ENCODE measurements at regions not wholly inside any gene's neighbourhood (a gene's known extent, or its start where the extent isn't known, plus 50 kb on each side); places are given as distances from the start of the nearest gene placed in this dataset.

DNA sequence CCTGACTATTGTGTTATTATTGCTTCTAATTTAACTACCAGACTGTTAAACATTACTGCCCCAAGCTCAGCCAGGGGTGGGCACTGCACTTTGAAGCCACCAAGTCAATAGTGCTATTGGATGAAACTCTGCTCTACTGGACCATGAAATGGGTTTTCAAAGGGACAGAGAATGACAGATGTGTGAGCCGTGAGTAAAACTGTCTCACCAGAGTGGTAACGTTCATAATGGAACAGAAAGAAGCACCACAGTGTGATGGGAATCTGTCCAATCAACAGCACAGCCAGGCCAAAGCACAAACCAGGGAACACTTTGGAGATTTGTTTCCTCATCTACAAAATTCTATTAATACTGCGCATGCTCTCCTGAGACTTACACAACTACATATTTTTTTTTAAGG lies 171.8 kb upstream of the LPP start:
- TF ChIP-seq, protein P1, sequence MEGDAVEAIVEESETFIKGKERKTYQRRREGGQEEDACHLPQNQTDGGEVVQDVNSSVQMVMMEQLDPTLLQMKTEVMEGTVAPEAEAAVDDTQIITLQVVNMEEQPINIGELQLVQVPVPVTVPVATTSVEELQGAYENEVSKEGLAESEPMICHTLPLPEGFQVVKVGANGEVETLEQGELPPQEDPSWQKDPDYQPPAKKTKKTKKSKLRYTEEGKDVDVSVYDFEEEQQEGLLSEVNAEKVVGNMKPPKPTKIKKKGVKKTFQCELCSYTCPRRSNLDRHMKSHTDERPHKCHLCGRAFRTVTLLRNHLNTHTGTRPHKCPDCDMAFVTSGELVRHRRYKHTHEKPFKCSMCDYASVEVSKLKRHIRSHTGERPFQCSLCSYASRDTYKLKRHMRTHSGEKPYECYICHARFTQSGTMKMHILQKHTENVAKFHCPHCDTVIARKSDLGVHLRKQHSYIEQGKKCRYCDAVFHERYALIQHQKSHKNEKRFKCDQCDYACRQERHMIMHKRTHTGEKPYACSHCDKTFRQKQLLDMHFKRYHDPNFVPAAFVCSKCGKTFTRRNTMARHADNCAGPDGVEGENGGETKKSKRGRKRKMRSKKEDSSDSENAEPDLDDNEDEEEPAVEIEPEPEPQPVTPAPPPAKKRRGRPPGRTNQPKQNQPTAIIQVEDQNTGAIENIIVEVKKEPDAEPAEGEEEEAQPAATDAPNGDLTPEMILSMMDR (IDR thresholded peaks at IDR 0.05): no peak
- TF ChIP-seq, protein P2, sequence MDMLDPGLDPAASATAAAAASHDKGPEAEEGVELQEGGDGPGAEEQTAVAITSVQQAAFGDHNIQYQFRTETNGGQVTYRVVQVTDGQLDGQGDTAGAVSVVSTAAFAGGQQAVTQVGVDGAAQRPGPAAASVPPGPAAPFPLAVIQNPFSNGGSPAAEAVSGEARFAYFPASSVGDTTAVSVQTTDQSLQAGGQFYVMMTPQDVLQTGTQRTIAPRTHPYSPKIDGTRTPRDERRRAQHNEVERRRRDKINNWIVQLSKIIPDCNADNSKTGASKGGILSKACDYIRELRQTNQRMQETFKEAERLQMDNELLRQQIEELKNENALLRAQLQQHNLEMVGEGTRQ (CRISPR knock-in tag; IDR thresholded peaks at IDR 0.05): no peak
- TF ChIP-seq CREM (CRISPR knock-in tag; IDR thresholded peaks at IDR 0.05): no peak
- TF ChIP-seq, protein P3, sequence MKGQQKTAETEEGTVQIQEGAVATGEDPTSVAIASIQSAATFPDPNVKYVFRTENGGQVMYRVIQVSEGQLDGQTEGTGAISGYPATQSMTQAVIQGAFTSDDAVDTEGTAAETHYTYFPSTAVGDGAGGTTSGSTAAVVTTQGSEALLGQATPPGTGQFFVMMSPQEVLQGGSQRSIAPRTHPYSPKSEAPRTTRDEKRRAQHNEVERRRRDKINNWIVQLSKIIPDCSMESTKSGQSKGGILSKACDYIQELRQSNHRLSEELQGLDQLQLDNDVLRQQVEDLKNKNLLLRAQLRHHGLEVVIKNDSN (CRISPR knock-in tag; IDR thresholded peaks at IDR 0.05): no peak
- TF ChIP-seq CREB1 (CRISPR knock-in tag; IDR thresholded peaks at IDR 0.05): no peak
- no peak for TF ChIP-seq ZNF219 (CRISPR knock-in tag; IDR thresholded peaks at IDR 0.05; ENCODE audit: borderline replicate concordance)
- no peak for TF ChIP-seq NFE2L1 (CRISPR knock-in tag; IDR thresholded peaks at IDR 0.05)
- TF ChIP-seq, protein P4, sequence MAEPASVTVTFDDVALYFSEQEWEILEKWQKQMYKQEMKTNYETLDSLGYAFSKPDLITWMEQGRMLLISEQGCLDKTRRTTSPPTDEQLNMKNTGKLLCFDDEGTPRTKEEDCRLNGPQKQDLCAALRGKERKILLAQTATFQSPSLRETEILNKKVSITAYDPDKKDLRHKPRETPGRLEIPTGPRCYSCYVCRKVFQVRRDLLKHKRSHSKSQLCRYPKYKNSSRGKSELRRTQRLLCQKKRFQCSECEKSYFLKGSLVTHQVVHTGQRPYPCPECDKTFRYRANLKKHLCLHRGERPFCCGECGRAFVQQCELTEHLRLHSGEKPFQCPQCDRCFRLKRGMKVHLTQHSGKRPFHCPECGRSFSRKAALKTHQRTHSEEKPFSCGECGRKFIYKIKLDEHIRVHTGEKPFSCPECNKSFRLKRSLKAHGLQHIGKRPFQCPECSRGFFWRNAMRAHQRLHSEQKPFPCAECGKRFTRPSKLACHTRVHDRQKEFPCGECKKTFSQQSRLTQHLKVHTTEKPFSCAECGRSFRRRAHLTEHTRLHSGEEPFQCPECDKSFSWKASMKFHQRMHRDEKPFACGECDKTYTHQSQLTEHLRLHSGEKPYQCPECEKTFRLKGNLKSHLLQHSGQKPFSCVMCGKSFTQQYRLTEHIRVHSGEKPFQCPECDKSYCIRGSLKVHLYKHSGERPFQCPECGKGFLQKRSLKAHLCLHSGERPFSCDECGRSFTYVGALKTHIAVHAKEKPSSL (CRISPR knock-in tag; conservative IDR thresholded peaks at IDR 0.05): no peak
- TF ChIP-seq, protein P5, sequence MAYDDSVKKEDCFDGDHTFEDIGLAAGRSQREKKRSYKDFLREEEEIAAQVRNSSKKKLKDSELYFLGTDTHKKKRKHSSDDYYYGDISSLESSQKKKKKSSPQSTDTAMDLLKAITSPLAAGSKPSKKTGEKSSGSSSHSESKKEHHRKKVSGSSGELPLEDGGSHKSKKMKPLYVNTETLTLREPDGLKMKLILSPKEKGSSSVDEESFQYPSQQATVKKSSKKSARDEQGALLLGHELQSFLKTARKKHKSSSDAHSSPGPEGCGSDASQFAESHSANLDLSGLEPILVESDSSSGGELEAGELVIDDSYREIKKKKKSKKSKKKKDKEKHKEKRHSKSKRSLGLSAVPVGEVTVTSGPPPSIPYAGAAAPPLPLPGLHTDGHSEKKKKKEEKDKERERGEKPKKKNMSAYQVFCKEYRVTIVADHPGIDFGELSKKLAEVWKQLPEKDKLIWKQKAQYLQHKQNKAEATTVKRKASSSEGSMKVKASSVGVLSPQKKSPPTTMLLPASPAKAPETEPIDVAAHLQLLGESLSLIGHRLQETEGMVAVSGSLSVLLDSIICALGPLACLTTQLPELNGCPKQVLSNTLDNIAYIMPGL (CRISPR knock-in tag; IDR thresholded peaks at IDR 0.05): no peak
- no peak for TF ChIP-seq NR3C1 (CRISPR knock-in tag; conservative IDR thresholded peaks at IDR 0.05; ENCODE audit: low read depth)
- no peak for TF ChIP-seq ZNF263 (CRISPR knock-in tag; IDR thresholded peaks at IDR 0.05; ENCODE audit: low read depth)
- TF ChIP-seq, protein P6, sequence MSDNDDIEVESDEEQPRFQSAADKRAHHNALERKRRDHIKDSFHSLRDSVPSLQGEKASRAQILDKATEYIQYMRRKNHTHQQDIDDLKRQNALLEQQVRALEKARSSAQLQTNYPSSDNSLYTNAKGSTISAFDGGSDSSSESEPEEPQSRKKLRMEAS (CRISPR knock-in tag; IDR thresholded peaks at IDR 0.05): no peak
- no peak for TF ChIP-seq NR1H2 (CRISPR knock-in tag; IDR thresholded peaks at IDR 0.05)

Data from WTC11 (cell line).